ENCODE measurements at regions not wholly inside any gene's neighbourhood (a gene's known extent, or its start where the extent isn't known, plus 50 kb on each side); places are given as distances from the start of the nearest gene placed in this dataset.

DNA sequence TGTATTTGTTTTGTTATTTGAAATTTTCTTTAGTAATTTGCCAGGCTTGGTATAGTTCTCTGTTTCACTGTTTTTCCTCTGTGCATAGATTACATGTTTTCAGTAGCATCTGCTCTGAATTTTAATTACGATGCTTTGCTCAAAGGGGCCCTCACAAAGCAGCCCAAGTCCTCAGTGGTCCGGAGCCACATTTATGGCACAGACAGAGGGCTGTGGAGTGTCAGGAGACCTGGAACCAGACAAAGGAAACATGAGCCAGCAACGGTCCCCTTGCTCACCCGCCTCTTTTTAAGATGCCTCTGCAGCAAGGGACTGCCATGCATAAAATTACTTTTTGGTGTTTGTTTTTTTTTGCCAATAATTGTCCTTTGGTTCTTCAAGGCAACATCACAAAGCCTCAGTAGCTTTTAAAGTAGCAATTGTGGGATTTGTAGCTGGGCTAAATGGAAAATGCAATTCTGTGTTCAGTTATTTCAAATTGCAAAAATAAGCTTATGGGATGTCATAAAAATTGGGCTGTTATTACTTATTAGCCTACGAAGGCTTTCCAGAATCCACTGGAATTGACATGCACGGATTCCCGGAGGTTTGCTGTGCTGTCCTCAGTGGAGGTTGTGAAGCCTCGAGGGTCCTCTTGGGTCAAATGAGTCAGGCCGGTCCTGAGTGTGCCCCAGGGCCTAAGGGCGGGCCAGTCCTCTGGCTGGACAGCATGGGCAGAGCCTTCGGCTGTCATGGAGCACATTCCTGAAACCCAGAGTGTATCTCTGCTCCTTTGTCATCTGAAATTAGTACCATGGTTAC is 422.8 kb downstream of the GLRX3 start:
- DNase-seq (ENCODE audit: low read depth in 2 of 2): no peak

DNA sequence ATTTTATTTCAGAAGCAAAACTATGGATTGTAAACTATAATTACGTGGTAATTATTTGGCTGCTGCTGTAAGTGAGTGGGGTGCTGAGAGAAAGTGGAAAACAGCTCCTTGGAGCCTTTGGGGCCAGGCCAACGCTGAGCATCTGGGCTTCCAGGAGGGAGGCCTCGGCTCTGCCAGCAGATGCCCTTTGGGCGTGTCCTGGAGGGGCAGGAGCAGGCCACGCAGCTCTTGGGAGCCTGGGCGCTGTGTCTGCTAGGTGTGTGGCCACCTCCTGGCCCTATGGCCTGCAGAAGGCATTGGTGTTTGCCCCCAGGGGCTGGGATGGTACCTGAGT is 423.3 kb downstream of the GLRX3 start:
- DNase-seq (ENCODE audit: low read depth in 2 of 2): no peak

DNA sequence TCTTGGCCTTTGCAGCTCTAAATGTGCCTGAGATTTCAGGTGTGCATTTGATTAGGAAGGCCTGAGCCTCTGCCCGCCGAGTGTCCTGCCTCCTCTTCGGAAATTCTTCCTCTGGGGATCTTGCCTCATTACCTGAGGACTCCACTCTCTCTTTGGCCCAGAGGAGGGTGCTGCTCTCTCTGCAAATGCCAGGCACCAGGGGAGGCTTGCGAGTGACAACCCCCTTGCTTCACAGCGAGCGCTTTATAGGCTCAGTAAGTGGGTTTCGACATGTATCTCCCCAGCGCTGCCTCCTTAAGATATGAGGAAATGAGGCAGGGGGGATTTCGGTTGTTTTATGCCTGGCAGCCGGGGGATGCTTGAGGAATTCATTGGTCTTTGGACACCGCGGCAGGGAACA is 423.9 kb downstream of the GLRX3 start:
- no peak for DNase-seq (ENCODE audit: low read depth in 2 of 2)

DNA sequence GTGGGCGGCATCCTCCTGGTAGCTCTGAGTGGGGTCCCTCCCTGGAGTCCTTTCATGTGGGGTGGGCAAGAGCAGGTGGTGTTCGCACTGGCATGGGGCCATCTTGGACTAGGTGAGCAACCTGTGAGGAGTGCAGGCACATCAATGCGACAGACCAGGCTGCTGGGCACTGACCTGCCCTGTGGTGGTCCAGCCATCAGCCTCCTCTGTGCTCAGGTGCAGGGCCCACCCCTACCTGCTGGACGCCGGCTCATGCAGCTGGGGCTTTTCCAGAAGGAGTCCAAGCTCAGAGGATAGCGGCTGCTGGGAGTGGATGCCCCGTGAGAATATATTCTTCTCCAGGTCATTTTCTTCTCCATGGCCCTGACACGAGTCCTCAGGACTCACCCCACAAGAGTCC is 424.4 kb downstream of the GLRX3 start:
- DNase-seq (ENCODE audit: low read depth in 2 of 2): no peak

DNA sequence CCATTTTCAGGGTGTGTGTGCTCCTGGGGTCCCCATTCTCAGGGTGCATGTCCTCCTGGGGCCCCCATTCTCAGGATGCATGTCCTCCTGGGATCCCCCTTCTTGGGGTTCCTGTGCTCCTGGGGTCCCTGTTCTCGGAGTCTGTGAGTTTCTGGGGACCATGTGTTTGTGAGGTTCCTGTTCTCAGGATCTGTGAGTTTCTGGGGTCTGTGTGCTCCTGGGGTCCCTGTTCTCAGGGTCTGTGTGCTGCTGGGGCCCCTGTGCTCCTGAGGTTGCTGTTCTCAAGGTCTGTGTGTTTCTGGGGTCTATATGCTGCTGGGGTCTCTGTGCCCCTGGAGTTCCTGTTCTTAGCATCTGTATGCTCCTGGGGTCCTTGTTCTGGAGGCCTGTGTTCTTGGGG is 425.5 kb downstream of the GLRX3 start:
- no peak for DNase-seq (ENCODE audit: low read depth in 2 of 2)

DNA sequence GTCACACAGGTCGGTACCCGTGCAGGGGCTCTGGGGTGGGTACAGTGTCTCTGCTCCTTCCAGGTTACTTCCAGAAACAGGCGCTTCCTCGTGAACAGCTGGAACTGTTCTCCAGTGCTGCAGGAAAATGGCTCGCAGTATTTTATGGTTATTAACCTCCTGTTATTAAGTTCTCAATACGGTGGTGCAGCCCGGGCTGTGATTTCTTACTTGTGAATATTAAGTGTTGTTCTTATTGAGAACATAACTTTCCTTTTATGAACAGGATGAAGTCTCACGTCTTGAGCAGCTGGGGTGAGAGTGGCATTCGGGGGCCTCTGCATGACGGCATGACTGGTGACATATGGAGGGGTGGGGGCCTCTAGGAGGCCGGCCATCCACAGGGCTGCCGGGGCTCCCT is 430.8 kb downstream of the GLRX3 start:
- DNase-seq (ENCODE audit: low read depth in 2 of 2): no peak

DNA sequence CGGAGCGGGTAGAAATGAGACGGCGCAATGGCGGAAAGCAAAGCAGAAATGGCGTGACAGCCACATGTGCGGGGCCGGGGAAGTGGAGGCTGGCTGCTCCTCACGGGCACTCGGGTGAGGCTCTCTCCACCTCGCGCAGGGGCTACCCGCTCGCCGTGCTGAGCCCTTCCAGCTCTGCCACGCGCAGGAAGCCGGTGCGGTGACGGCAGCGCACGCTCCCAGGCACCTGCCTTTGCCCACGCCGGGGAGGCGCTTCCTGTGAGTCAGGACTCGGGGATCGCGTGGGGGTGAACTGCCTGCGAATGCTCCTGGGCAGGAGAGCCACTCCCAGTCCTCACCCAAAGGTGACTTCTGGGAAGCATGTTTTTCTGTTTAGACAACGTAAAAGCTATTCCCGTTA is 431.2 kb downstream of the GLRX3 start:
- DNase-seq (ENCODE audit: low read depth in 2 of 2): no peak

DNA sequence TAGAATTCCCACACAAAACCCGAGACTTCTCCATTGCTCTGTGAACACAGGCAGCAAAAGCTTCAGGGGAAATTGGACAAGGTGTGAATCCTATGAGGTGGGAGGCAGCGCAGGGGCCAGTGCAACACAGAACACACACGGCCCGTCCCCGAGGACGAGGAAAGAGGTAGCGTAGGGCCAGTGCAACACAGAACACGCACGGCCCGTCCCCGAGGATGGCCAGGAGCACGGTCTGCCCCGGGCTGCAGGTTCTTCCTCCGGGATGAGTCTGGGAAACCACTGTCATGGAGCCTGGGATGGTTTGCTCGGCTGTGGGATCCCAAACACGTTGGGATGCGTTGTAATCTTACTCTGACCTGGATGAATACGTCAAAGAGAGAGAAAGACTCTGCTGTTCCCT is 432.1 kb downstream of the GLRX3 start:
- no peak for DNase-seq (ENCODE audit: low read depth in 2 of 2)

DNA sequence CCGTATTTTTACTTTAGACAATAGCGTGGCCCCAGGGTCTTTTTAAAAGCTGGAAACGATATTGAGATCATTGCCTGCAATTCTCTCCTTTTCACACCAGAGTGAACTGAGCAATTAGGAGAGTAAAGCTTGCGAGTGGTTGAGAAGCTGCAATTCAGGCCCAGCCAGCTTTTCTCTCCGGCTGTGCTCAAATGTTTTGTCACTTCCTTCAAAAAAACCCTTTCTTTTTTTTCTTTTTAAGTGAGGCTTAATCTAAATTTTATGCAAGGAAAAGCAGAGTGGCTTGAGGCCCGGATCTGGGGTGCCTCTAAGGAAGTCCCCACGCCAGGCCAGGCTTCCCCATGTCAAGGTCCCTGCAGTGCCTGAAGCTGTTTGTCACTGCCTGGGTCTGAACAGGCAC is 433.9 kb downstream of the GLRX3 start:
- DNase-seq (ENCODE audit: low read depth in 2 of 2): no peak

DNA sequence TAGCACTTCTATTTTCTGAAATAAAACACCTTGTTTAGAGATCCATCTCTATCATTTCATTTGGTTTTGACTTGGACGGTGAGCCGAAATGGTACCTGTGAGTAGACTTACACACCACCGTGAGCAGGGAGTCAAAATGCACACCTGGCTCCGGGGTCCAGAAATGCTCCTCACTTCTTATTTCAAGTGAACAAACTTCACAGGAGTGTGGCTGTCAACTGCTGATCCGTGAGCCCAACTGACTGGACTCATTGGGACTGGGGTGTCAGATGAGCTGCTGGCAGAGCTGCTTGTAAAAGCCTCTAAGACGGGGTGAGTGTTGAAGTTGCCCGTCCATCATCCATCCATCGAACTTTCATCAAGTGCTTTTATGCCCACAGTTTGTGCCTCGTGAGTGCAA is 435.5 kb downstream of the GLRX3 start:
- DNase-seq (ENCODE audit: low read depth in 2 of 2): no peak

DNA sequence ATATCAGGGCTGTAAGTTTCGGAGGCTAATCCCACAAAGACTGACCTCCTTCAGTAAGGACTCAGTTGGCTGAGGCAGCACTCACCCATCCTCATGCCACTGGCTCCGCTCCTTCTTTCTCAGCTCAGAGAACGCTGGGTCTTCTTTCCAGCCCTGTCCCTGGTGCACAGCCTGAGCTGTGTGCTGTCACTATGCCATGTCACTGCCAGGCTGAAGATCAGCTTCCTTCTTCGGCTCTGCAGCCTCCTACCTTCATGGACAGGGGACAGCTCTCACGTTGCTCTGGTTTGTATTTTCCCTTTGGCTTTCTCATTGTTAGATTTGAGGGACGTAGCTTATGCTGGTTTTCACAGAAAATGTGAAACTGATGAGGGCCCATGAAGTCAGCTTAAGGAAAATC is 437.3 kb downstream of the GLRX3 start:
- DNase-seq (ENCODE audit: low read depth in 2 of 2): no peak

DNA sequence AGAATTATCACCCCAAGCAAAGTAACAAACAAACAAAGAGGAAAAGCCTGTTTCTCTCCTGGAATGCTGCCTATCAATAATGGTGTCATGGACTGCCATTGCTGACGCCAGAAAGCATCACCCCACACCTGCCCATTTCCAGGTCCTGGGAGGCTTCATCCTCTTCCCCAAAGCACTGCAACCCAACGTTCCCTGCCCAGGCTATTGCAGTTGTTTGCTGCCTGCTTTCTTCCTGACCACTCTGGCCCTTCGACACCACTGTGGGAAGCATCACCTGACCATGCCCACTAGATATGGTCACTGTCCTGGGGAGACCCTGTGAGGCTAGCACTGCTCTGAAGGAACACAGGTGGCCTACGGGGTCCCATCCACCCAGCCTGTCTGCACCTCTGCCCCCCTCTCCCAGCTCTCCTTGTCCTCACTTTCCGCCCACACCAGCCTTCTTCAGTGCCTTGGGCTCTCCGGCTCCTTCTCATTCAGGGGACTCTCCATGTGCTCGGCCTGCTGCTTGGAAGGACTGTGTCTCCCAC is 439.6 kb downstream of the GLRX3 start:
- no peak for DNase-seq (ENCODE audit: low read depth in 2 of 2)

DNA sequence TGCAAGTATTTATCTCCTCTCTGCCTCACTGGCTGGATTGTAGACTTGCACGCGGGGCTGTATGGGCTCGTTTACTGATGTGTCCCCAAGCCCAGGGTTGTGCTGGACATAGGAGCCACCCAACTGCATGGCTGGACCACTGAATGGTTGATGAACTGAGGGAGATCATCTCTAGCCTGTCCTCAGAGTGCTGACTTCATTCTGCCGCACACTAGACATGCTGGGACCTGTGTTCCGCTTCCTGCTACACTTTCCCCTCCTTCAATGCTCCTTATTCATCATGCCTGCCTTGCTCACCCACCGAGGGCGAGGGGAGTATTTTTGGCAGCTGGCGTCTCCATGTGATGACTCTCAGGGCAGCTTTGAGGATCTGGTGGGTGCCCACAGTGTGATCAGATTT is 440.2 kb downstream of the GLRX3 start:
- no peak for DNase-seq (ENCODE audit: low read depth in 2 of 2)

DNA sequence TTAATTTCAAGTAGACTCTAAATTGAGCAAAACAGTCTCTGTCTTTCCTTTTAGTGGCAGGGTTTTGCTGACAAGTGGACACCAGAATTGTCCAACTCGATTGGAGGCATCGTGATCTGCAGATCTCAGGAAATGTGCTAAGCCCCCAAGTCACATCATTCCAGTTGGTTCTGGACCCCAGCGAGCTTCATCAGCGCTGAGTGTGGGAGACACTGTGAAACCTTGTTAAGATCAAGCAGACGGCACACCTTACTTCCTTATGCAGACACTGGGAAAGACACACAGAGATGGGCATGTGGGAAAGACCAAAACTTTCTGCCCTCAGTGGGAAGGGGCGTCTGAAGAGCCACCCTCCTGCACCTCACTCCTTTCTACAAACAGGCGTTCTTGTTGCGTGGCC is 440.8 kb downstream of the GLRX3 start:
- DNase-seq (ENCODE audit: low read depth in 2 of 2): no peak

DNA sequence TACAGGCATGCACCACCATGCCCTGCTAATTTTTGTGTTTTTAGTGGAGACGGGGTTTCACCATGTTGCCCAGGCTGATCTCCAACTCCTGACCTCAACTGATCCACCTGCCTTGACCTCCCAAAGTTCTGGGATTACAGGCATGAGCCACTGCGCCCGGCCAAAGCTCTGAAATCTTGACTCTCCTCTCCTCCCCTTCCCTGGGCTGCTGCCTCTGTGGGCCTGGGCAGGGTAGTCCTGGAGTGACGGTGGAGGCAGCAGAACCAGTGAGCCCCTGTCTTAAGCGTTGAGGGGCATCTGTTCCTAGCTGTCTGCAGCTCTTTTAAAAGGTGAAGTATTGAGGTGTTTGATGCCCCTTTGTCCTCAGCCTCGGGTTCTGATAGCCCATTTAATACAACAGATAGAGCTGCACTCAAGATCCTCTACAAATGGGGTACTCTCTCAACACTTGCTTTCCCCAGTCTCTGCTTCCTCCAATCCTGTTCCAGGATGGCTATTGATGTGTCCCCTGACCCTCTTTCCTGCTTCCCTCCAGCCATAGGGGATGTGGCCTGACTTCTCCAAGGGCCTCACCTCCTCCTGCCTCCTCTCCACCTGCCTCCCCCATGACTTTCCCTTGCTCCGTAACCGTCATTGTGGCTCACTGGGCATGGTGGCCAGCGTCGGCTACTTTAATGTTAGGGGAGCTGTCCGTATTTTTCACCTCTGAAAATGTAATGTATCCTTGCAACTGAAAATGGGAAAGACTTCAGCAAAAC is 442.5 kb downstream of the GLRX3 start:
- DNase-seq (ENCODE audit: low read depth in 2 of 2): no peak

DNA sequence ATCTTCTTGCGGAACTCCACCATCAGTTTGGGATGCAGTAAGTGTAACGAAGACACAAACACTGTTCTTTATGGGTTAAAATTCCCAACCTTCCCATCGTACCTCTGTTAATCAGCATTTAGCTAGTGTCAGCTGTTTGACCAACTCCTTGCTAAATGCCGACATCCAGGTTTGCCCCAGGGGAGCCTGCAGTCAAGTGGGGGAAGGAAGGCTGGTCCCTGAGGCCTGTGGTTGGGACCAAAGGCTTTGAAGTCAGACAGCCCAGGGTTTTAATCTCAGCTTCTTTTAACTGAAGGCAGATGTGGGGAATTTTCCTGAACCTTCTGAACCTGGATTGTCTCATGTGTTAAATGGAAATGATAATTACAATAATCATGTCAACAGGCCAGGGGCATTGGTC is 443.7 kb downstream of the GLRX3 start:
- no peak for DNase-seq (ENCODE audit: low read depth in 2 of 2)

DNA sequence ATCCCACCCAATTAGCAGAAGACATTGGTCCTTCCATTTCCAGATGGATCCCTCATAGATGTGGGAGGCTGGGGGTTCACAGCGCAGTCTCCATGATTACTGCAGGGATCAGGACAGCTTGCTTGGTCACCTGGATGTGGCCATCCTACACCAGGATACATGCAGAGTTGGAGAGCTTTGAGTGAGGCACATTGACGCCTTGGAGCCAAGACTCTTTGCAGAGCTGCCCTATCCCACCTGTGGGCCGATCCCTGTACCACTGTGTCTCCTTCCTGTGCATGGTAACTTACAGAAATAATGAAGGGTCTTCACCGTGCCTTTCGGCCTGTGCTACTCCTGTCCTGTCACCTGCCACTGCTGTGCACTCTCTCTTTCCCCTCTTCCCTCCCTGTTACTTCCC is 444.8 kb downstream of the GLRX3 start:
- no peak for DNase-seq (ENCODE audit: low read depth in 2 of 2)

DNA sequence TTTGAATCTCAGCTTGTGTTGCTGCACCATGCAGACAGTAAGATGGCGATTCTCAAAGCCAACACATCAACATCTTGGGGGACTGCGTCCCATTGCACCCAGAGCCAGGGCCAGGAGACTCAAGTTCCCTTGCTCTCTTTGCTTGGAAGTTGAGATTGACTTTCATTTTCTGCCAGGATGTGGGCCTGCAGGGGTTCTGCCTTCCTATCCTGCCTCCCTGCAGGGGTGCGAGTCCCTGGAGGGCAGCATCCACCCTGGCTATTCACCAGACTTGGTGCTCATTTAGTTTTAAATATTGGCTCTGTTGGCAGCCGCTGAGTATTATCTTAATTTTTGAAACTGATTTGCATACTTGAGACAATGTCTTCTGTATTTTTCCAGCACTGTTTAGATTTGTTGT is 451.5 kb downstream of the GLRX3 start:
- DNase-seq (ENCODE audit: low read depth in 2 of 2): no peak

DNA sequence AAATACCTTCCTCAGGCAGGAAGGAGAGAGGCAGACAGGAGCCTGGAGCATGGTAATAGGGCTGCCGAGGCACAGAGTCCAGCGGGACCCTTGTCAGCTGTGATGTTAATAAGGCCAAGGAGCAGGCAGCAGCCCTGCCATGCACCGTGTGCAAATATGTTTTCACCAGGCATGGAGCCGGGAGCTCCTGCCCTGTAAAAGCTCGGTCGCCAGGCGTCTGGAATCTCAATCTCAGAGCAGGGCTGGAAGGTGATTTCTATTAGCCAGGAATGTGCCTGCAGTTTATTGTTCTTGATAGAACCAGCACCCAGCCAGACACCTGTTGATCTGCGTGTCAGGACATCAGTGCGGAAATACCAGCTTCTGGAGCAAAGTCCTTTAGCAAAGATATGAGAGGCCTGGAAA is 469.8 kb downstream of the GLRX3 start:
- no peak for DNase-seq (ENCODE audit: low read depth in 2 of 2)

DNA sequence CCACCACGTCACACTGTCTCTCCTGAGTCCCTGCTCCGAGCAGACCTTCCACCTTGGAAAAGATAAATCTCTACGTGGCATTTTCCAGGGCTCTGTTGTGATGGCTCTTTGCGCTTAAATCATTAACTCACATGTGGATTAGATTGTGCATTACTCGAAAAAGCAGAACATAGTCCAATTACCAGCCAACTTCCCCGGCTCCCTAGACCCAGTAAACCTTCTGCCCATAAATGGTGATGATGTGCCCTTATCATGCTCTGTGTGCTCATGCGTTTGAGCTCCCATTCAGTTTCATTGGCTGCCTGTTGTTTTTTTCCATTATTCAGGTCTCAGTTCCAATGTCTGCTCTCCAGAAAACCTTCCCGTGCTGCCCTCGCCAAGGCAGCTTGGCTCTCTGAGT is 471.2 kb downstream of the GLRX3 start:
- DNase-seq (ENCODE audit: low read depth in 2 of 2): no peak

DNA sequence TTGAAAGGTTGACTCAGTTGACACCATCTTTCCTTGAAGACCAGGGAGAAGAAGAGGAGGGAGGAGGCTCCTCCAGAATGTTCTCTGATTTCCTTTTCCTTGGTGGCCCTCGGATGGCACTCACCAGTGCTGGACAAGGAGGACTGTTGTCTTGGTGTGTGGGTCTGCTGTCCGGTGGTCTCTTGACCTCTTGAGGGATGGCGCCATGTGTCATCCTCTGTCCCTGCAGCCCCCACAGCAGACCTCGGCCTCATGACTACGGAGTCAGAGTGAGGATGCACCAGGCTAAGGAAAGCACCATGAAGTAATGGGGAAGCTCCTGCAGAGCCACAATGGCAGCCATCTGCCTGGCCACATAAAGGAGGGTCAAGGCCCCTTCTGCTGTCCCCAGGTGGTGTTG is 475.0 kb downstream of the GLRX3 start:
- DNase-seq (ENCODE audit: low read depth in 2 of 2): no peak

DNA sequence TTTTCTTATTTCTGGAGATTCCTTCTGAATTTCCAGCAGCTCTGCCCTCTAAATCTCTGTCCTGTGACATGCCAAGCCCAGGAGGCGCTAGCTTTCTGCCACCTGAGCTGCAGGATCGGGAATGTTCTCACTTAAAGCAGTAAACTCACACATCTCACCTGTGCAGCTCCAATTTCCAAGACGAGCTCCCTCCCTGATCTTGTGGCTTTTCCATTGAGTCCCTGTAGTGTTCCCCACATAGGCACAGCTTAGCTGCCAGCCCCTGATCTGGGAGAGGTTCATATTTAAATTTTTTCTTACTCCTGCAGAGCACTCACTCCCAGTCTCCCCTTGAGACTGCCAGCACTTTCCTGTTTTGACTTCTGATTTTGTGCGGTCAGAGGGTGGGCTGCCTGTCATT is 479.3 kb downstream of the GLRX3 start:
- no peak for DNase-seq (ENCODE audit: low read depth in 2 of 2)

DNA sequence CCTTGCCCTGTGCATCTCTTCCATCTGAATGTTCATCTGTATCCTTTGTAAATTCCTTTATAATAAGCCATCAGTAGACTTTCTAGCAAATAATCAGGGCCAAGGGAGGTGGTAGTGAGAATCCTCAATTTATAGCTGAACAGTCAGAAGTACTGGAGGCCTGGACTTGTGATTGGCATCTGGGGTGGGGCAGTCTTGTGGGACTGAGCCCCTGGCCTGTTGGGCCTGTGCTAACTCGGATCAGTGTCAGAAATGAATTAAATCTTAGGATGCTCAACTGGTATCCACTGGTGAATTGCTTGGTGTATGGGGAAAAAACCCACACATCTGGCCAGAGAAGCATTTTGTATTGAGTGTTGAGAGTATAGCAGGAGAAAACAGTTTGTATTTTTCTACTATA is 481.8 kb downstream of the GLRX3 start:
- no peak for DNase-seq (ENCODE audit: low read depth in 2 of 2)

Measured in stimulated activated CD4-positive, alpha-beta T cell treated with anti-CD3 and anti-CD28 coated beads, Interleukin-4, amount 100 ng/mL, for 48 hours (primary cell).